GM23338 (cell line): ENCODE measurements at regions not wholly inside any gene's neighbourhood (a gene's known extent, or its start where the extent isn't known, plus 50 kb on each side); places are given as distances from the start of the nearest gene placed in this dataset.
A peak's percentile ranks its signal among the peaks of the same experiment; 100 is the strongest.

Source experiments
- ATAC-seq: fragments of 200-7000 bp; cut with Tn5 transposase; 3 replicates; pipeline ENCODE4 v1.9.1; 2020
- DNase-seq: peaks from one replicate; pipeline ENCODE4 v3.0.0-alpha.2; 2015; ENCODE audit warnings: low spot score
- H2AFZ ChIP-seq: fragments of 200-600 bp; sonication (generic); 2 replicates; pipeline ENCODE4 v1.8.0; 2016; ENCODE audit warnings: antibody characterized with exemption, mild to moderate bottlenecking, moderate library complexity
- H3F3A ChIP-seq: fragments of 200-600 bp; sonication (generic); replicated peaks from 2 replicates; pipeline ENCODE4 v1.8.0; 2017; ENCODE audit warnings: antibody characterized with exemption, mixed run types, low read depth
- H3K27ac ChIP-seq: fragments of 200-600 bp; sonication (generic); 2 replicates; pipeline ENCODE4 v1.6.1; 2016; ENCODE audit warnings: low read depth
- H3K27me3 ChIP-seq: fragments of 200-600 bp; sonication (generic); 2 replicates; pipeline ENCODE4 v1.8.0; 2016; ENCODE audit warnings: mild to moderate bottlenecking, mixed run types, moderate library complexity; ENCODE audit not compliant: insufficient read depth
- H3K36me3 ChIP-seq: fragments of 200-600 bp; sonication (generic); 2 replicates; pipeline ENCODE4 v1.8.0; 2016; ENCODE audit warnings: mild to moderate bottlenecking; ENCODE audit not compliant: insufficient read depth
- H3K4me1 ChIP-seq: fragments of 200-600 bp; sonication (generic); 2 replicates; pipeline ENCODE4 v1.8.0; 2016; ENCODE audit warnings: mild to moderate bottlenecking, moderate library complexity; ENCODE audit not compliant: insufficient read depth
- H3K4me2 ChIP-seq: fragments of 200-600 bp; sonication (generic); 2 replicates; pipeline ENCODE4 v1.7.1; 2017; ENCODE audit warnings: mixed run types
- H3K4me3 ChIP-seq: fragments of 200-600 bp; sonication (generic); 2 replicates; pipeline ENCODE4 v1.6.1; 2016; ENCODE audit warnings: mixed run types
- H3K79me2 ChIP-seq: fragments of 200-600 bp; sonication (generic); replicated peaks from 2 replicates; pipeline ENCODE4 v1.8.0; 2017; ENCODE audit warnings: mild to moderate bottlenecking; ENCODE audit not compliant: insufficient read depth
- H3K9me2 ChIP-seq: fragments of 200-600 bp; sonication (generic); 2 replicates; pipeline ENCODE4 v1.8.0; 2017; ENCODE audit not compliant: insufficient read depth
- H4K20me1 ChIP-seq: fragments of 200-600 bp; sonication (generic); replicated peaks from 2 replicates; pipeline ENCODE4 v1.8.0; 2017; ENCODE audit warnings: mild to moderate bottlenecking; ENCODE audit not compliant: insufficient read depth
- H3K27ac Mint-ChIP-seq: 2 replicates; pipeline ENCODE4 v1.8.0; 2020; ENCODE audit warnings: inconsistent platforms, mild to moderate bottlenecking, moderate library complexity, mixed read lengths
- H3K27me3 Mint-ChIP-seq: 3 replicates; pipeline ENCODE4 v1.8.0; 2022; ENCODE audit warnings: low read depth, mild to moderate bottlenecking, moderate library complexity, mixed read lengths, inconsistent platforms; ENCODE audit not compliant: insufficient read depth, poor library complexity
- H3K36me3 Mint-ChIP-seq: 3 replicates; pipeline ENCODE4 v1.8.0; 2021; ENCODE audit warnings: low read depth, mild to moderate bottlenecking, inconsistent platforms, moderate library complexity, mixed read lengths
- H3K4me1 Mint-ChIP-seq: 3 replicates; pipeline ENCODE4 v1.8.0; 2020; ENCODE audit warnings: mild to moderate bottlenecking, inconsistent platforms, mixed read lengths
- H3K4me3 Mint-ChIP-seq: 3 replicates; pipeline ENCODE4 v1.8.0; 2021; ENCODE audit warnings: moderate library complexity, mild to moderate bottlenecking, inconsistent platforms, mixed read lengths
- H3K9me3 Mint-ChIP-seq: 3 replicates; pipeline ENCODE4 v1.8.0; 2020; ENCODE audit warnings: moderate library complexity, mild to moderate bottlenecking, inconsistent platforms, mixed read lengths
- CREB1 ChIP-seq: fragments of 250-450 bp; sonication (Bioruptor Pico); IDR thresholded peaks from 2 replicates; pipeline ENCODE4 v1.5.0; 2020; ENCODE audit warnings: low read depth, mild to moderate bottlenecking, moderate library complexity
- EZH2 ChIP-seq: fragments of 200-600 bp; sonication (generic); IDR thresholded peaks from one replicate; pipeline ENCODE4 v1.8.0; 2017; ENCODE audit warnings: antibody characterized with exemption, mild to moderate bottlenecking, low read depth; ENCODE audit not compliant: unreplicated experiment
- JUNB ChIP-seq: IDR thresholded peaks from one replicate; pipeline ENCODE4 v1.6.1; 2016; ENCODE audit warnings: antibody characterized with exemption; ENCODE audit not compliant: unreplicated experiment
- NANOG ChIP-seq: IDR thresholded peaks from 2 replicates; pipeline ENCODE4 v1.6.1; 2016; ENCODE audit warnings: antibody characterized with exemption, borderline replicate concordance
- POLR2AphosphoS5 ChIP-seq: IDR thresholded peaks from 2 replicates; pipeline ENCODE4 v1.6.1; 2016; ENCODE audit warnings: antibody characterized with exemption, low read depth
- STAT1 ChIP-seq: IDR thresholded peaks from one replicate; pipeline ENCODE4 v1.6.1; 2016; ENCODE audit warnings: antibody characterized with exemption; ENCODE audit not compliant: unreplicated experiment
- ZNF331 ChIP-seq: fragments of 250-450 bp; sonication (Bioruptor Pico); IDR thresholded peaks from 2 replicates; pipeline ENCODE4 v1.5.0; 2020; ENCODE audit warnings: low read depth, mild to moderate bottlenecking, moderate library complexity
- TF ChIP-seq, protein P1 (sequence below): IDR thresholded peaks from one replicate; pipeline ENCODE4 v1.6.1; 2018; ENCODE audit warnings: antibody characterized with exemption; ENCODE audit not compliant: unreplicated experiment
- TF ChIP-seq, protein P2 (sequence below): IDR thresholded peaks from 2 replicates; pipeline ENCODE4 v1.6.1; 2016; ENCODE audit warnings: antibody characterized with exemption
- TF ChIP-seq, protein P3 (sequence below), 2 experiments: fragments of 200-600 bp in 1 of 2; sonication (generic) in 1 of 2; conservative IDR thresholded peaks; 2 replicates each; pipeline versions ENCODE4 v1.5.1 to v1.6.1; 2016 to 2017; ENCODE audit warnings: antibody characterized with exemption in 2 of 2, low read depth in 2 of 2, mild to moderate bottlenecking in 2 of 2, moderate library complexity in 1 of 2

DNA sequence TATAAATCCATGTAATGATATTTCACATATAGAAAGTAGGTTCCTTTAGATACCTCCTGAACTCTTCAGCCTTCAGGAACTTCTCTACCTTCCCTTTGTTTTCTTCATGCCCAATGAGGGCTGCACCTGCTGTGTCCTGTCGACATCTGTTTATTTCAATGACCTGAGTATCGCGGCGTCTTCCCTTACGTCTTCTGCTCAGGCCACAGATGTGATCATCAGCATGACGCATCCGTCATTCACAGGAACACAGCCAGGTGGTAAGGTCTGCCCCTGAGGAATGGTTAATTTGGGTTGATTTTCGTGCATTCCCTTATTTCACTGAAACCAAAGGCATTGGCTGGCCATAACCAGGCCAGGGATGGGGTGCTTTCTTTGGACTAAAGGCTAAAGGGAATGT, 217.1 kb downstream of the MED10 start:
- Mint-ChIP-seq H3K4me1 (peaks cover 24% of the 10 kb centered on the region), H3K4me3 (no peak overlapping the region), H3K27me3 (peaks cover 2% of the 10 kb centered on the region), H3K36me3 (no peaks in the 10 kb centered on the region; the same call in 2 of the 3 replicates), H3K27ac (no peak overlapping the region), H3K9me3 (no peaks in the 10 kb centered on the region; the same call in 2 of the 3 replicates)
- DNase-seq (no peak), ATAC-seq (no peak)
- no peak overlapping the region for H3K4me3 ChIP-seq
- H3K27me3 ChIP-seq: no peaks in the 10 kb centered on the region
- no peaks in the 10 kb centered on the region for H3F3A ChIP-seq
- no peak overlapping the region for H3K4me2 ChIP-seq
- no peaks in the 10 kb centered on the region for H4K20me1 ChIP-seq
- H3K4me1 ChIP-seq: peaks cover 20% of the 10 kb centered on the region
- H3K79me2 ChIP-seq: no peaks in the 10 kb centered on the region
- no peaks in the 10 kb centered on the region for H3K9me2 ChIP-seq
- no peak overlapping the region for H2AFZ ChIP-seq
- no peak overlapping the region for H3K27ac ChIP-seq
- H3K36me3 ChIP-seq: no peaks in the 10 kb centered on the region
- no peak for TF ChIP-seq EZH2
- no peak for TF ChIP-seq ZNF331 (CRISPR knock-in tag)
- no peak for TF ChIP-seq STAT1
- TF ChIP-seq JUNB: no peak
- TF ChIP-seq NANOG: no peak
- TF ChIP-seq, protein P1, sequence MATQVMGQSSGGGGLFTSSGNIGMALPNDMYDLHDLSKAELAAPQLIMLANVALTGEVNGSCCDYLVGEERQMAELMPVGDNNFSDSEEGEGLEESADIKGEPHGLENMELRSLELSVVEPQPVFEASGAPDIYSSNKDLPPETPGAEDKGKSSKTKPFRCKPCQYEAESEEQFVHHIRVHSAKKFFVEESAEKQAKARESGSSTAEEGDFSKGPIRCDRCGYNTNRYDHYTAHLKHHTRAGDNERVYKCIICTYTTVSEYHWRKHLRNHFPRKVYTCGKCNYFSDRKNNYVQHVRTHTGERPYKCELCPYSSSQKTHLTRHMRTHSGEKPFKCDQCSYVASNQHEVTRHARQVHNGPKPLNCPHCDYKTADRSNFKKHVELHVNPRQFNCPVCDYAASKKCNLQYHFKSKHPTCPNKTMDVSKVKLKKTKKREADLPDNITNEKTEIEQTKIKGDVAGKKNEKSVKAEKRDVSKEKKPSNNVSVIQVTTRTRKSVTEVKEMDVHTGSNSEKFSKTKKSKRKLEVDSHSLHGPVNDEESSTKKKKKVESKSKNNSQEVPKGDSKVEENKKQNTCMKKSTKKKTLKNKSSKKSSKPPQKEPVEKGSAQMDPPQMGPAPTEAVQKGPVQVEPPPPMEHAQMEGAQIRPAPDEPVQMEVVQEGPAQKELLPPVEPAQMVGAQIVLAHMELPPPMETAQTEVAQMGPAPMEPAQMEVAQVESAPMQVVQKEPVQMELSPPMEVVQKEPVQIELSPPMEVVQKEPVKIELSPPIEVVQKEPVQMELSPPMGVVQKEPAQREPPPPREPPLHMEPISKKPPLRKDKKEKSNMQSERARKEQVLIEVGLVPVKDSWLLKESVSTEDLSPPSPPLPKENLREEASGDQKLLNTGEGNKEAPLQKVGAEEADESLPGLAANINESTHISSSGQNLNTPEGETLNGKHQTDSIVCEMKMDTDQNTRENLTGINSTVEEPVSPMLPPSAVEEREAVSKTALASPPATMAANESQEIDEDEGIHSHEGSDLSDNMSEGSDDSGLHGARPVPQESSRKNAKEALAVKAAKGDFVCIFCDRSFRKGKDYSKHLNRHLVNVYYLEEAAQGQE: no peak
- no peak for TF ChIP-seq POLR2AphosphoS5
- TF ChIP-seq, protein P2, sequence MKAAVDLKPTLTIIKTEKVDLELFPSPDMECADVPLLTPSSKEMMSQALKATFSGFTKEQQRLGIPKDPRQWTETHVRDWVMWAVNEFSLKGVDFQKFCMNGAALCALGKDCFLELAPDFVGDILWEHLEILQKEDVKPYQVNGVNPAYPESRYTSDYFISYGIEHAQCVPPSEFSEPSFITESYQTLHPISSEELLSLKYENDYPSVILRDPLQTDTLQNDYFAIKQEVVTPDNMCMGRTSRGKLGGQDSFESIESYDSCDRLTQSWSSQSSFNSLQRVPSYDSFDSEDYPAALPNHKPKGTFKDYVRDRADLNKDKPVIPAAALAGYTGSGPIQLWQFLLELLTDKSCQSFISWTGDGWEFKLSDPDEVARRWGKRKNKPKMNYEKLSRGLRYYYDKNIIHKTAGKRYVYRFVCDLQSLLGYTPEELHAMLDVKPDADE: no peak
- no peak for TF ChIP-seq CREB1 (CRISPR knock-in tag)

GRCh38 chr5:6159832-6160430, 218.4 kb downstream of the MED10 start:
- H3K36me3 ChIP-seq: no peaks in the 10 kb centered on the region
- no peak overlapping the region for H3K27ac ChIP-seq
- H2AFZ ChIP-seq: peak overlapping the region; percentile 86; the same call in 1 of the 2 replicates
- no peaks in the 10 kb centered on the region for H3K9me2 ChIP-seq
- H3K4me2 ChIP-seq: no peak overlapping the region
- H3K4me3 ChIP-seq: no peak overlapping the region
- Mint-ChIP-seq H3K27me3 (peaks cover 5% of the 10 kb centered on the region), H3K4me3 (no peak overlapping the region), H3K4me1 (peaks cover 20% of the 10 kb centered on the region), H3K27ac (no peak overlapping the region), H3K36me3 (no peaks in the 10 kb centered on the region; the same call in 2 of the 3 replicates), H3K9me3 (no peaks in the 10 kb centered on the region; the same call in 2 of the 3 replicates)
- DNase-seq (peak; percentile 3), ATAC-seq (peak; percentile 51)
- H3F3A ChIP-seq: no peaks in the 10 kb centered on the region
- H4K20me1 ChIP-seq: no peaks in the 10 kb centered on the region
- no peaks in the 10 kb centered on the region for H3K79me2 ChIP-seq
- peaks cover 19% of the 10 kb centered on the region for H3K4me1 ChIP-seq
- H3K27me3 ChIP-seq: no peaks in the 10 kb centered on the region
- TF ChIP-seq, protein P1: no peak
- TF ChIP-seq NANOG: no peak
- no peak for TF ChIP-seq CREB1 (CRISPR knock-in tag)
- TF ChIP-seq, protein P3, sequence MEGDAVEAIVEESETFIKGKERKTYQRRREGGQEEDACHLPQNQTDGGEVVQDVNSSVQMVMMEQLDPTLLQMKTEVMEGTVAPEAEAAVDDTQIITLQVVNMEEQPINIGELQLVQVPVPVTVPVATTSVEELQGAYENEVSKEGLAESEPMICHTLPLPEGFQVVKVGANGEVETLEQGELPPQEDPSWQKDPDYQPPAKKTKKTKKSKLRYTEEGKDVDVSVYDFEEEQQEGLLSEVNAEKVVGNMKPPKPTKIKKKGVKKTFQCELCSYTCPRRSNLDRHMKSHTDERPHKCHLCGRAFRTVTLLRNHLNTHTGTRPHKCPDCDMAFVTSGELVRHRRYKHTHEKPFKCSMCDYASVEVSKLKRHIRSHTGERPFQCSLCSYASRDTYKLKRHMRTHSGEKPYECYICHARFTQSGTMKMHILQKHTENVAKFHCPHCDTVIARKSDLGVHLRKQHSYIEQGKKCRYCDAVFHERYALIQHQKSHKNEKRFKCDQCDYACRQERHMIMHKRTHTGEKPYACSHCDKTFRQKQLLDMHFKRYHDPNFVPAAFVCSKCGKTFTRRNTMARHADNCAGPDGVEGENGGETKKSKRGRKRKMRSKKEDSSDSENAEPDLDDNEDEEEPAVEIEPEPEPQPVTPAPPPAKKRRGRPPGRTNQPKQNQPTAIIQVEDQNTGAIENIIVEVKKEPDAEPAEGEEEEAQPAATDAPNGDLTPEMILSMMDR (conservative IDR thresholded peaks at IDR 0.05; ENCODE audit: low read depth in 2 of 2): no peak
